IPS-18c (cell line): ENCODE measurements at regions not wholly inside any gene's neighbourhood (a gene's known extent, or its start where the extent isn't known, plus 50 kb on each side); places are given as distances from the start of the nearest gene placed in this dataset.
"Not testable (repeated sequence)": the region's sequence is repeated elsewhere in the genome, so short reads cannot be mapped to it uniquely, and the experiment has no call there.

Experiments used
- H3K4me3 ChIP-seq: 2 replicates; pipeline ENCODE4 v1.7.0; 2013; ENCODE audit warnings: low read depth, mild to moderate bottlenecking, low read length, moderate library complexity; ENCODE audit not compliant: insufficient read depth
- H3K9me3 ChIP-seq: one replicate; pipeline ENCODE4 v1.6.1; 2013; ENCODE audit warnings: mild to moderate bottlenecking, low read length, moderate library complexity; ENCODE audit not compliant: control insufficient read depth, insufficient read depth

- Histone ChIP-seq H3K9me3 (no peaks in the 10 kb centered on the region), H3K4me3 (no peak overlapping the region)
These were observed 331.2 kb downstream of the ACTR3B start for GRCh38 chr7:153090764-153091163.

GRCh38 chr7:153091477-153091876, 331.9 kb downstream of the ACTR3B start:
- H3K4me3 ChIP-seq = no peak overlapping the region
- no peaks in the 10 kb centered on the region for H3K9me3 ChIP-seq

GRCh38 chr7:153097511-153098201, 338.1 kb downstream of the ACTR3B start:
- no peaks in the 10 kb centered on the region for H3K9me3 ChIP-seq
- no peak overlapping the region for H3K4me3 ChIP-seq

DNA sequence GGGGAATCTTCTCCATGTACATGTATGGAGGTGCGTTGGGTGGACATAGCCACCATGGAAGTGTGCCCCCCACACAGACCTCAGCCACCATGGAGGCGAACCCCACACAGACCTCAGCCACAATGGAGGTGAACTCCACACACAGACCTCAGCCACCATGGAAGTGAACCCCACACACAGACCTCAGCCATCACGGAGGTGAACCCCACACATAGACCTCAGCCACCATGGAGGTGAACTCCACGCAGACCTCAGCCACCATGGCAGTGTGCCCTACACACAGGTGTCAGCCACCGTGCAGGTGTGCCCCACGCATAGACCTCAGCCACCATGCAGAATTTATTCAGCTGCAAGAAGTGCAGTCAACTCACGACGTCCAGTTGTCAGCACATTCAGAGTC, 339.7 kb downstream of the ACTR3B start:
- Histone ChIP-seq H3K9me3 (no peaks in the 10 kb centered on the region), H3K4me3 (no peak overlapping the region)

GRCh38 chr7:153100691-153101237, 341.2 kb downstream of the ACTR3B start:
- no peaks in the 10 kb centered on the region for H3K9me3 ChIP-seq
- no peak overlapping the region for H3K4me3 ChIP-seq

GRCh38 chr7:153103202-153103601, 343.6 kb downstream of the ACTR3B start:
- Histone ChIP-seq H3K4me3 (no peak overlapping the region), H3K9me3 (no peaks in the 10 kb centered on the region)

DNA sequence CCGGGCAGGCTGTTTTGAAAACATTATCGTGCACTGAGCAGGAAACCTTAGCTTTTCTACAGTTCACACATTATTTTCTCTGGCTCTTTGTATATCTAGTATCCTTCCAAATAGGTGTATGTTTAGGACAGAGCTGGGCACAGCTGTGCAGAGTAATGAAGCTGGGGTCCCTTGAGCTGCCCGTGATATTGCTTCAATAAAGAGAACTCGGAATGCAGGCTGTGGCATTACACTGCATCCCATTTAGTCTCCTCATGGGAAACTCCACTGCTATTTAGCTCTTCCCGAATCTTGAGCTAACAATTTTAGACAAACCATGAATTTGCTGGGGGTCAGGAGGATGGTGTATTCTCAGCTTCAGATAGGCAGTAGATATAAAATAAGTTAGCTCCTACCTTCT, 348.3 kb downstream of the ACTR3B start:
- H3K4me3 ChIP-seq = no peak overlapping the region
- no peaks in the 10 kb centered on the region for H3K9me3 ChIP-seq

- H3K9me3 ChIP-seq = no peaks in the 10 kb centered on the region
- H3K4me3 ChIP-seq = no peak overlapping the region
These were observed 350.0 kb downstream of the ACTR3B start for GRCh38 chr7:153109566-153109965.

- Histone ChIP-seq H3K9me3 (no peaks in the 10 kb centered on the region), H3K4me3 (no peak overlapping the region)
These were observed 351.1 kb downstream of the ACTR3B start for GRCh38 chr7:153110606-153111005.

DNA sequence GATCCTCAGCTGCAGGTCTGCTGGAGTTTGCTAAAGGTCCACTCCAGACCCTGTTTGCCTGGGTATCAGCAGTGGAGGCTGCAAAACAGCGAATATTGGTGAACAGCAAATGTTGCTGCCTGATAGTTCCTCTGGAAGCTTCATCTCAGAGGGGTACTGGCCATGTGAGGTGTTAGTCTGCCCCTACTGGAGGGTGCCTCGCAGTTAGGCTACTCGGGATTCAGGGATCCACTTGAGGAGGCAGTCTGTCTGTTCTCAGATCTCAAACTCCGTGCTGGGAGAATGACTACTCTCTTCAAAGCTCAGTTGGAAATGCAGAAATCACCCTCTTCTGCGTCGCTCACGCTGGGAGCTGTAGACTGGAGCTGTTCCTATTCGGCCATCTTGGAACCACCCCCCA, 362.7 kb downstream of the ACTR3B start:
- H3K4me3 ChIP-seq, H3K9me3 ChIP-seq: not testable (repeated sequence)

GRCh38 chr7:153130052-153130451, 370.5 kb downstream of the ACTR3B start:
- Histone ChIP-seq H3K4me3 (no peak overlapping the region), H3K9me3 (no peaks in the 10 kb centered on the region)

DNA sequence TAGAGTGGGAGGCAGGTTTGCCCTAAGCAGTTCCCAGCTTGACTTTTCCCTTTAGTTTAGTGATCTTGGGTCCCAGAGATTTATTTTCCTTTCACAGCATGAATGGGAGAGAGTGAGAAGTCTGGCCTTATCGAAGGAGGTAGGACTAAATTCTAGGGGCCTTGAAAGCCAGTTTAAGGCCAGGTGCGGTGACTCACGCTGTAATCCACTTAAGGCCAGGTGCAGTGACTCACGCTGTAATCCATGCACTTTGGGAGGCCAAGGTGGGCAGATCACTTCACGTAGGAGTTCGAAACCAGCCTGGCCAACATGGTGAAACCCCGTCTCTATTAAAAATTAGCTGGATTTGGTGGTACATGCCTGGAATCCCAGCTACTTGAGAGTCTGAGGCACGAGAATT, 392.2 kb downstream of the ACTR3B start:
- H3K4me3 ChIP-seq = no peak overlapping the region
- H3K9me3 ChIP-seq = no peaks in the 10 kb centered on the region

- Histone ChIP-seq H3K4me3 (no peak overlapping the region), H3K9me3 (no peaks in the 10 kb centered on the region)
These were observed 393.4 kb downstream of the ACTR3B start for GRCh38 chr7:153152801-153153422.

- H3K4me3 ChIP-seq = no peak overlapping the region
- H3K9me3 ChIP-seq = no peaks in the 10 kb centered on the region
These were observed 398.6 kb downstream of the ACTR3B start for GRCh38 chr7:153158149-153158548.

DNA sequence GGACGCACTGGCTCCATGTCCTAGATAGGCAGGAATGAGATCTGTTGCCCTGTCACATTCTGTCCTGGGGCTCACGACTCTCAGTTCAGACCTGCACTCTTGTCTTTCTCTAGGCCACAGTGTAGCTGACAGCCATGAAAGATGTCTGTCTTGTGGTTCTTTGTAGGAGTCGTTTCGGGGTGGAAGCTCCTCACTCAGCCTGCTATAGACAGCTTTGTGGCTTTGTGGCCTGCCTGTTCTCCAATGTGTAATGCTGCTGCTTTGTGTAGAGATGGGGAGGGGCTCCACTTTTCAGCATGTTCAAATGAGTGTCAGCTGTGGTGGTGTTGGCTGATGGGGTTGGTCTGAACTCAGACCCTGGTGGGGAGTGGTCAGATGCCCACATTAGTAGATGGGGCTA, 410.7 kb downstream of the ACTR3B start:
- Histone ChIP-seq H3K9me3 (no peaks in the 10 kb centered on the region), H3K4me3 (no peak overlapping the region)

- H3K4me3 ChIP-seq = no peak overlapping the region
These were observed 426.4 kb downstream of the ACTR3B start for GRCh38 chr7:153185936-153186335.

GRCh38 chr7:153188161-153188560, 428.6 kb downstream of the ACTR3B start:
- no peaks in the 10 kb centered on the region for H3K9me3 ChIP-seq

More at GRCh38 chr7:153185936-153186335, 426.4 kb downstream of the ACTR3B start:
- H3K9me3 ChIP-seq = no peaks in the 10 kb centered on the region

DNA sequence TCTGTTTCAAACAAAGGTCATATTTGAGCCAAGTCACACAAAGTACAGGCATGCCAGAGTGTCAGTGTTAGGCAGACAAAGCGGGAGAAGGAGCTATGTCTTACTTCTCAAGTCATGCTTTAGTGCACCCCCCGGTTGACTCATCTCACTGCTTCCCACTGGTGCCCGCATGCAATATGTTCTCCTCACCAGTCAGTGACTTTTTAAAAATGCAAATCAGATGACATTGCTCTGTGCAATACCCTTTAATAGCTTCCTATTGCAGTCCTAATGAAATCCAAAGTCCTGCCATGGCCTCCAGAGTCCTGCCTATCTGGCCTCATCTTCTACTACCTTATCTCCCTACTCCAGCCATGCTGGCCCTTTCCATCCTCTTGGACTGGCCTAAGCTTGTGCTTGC, 429.1 kb downstream of the ACTR3B start:
- no peaks in the 10 kb centered on the region for H3K9me3 ChIP-seq
- no peak overlapping the region for H3K4me3 ChIP-seq

More at GRCh38 chr7:153188161-153188560, 428.6 kb downstream of the ACTR3B start:
- H3K4me3 ChIP-seq = no peak overlapping the region
